ENCODE measurements at regions not wholly inside any gene's neighbourhood (a gene's known extent, or its start where the extent isn't known, plus 50 kb on each side); places are given as distances from the start of the nearest gene placed in this dataset.

DNA sequence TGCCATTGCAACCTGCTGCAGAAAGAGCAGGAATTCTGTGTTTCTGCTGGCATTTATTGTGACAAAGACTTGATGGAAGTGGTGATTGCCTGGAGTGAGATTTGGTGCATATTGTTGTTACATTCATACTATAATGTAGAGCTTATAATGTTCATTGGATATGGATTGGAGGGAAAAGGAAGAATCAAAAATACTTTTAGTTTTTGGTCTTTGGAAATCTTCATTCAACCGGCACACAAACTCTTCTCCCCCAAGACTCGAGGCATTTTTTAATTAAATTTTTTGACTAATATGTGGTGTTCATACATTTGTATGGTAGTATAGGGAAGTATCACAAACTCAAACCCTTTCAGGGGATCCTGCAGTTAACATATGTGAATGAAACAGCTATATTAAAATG, 380.8 kb downstream of the DOK5 start:
- H3K4me3 ChIP-seq (replicated peaks; ENCODE audit: low read depth, low read length), result no peak overlapping the region
- DNase-seq (ENCODE audit: low read depth), result no peak
- TF ChIP-seq, protein P1, sequence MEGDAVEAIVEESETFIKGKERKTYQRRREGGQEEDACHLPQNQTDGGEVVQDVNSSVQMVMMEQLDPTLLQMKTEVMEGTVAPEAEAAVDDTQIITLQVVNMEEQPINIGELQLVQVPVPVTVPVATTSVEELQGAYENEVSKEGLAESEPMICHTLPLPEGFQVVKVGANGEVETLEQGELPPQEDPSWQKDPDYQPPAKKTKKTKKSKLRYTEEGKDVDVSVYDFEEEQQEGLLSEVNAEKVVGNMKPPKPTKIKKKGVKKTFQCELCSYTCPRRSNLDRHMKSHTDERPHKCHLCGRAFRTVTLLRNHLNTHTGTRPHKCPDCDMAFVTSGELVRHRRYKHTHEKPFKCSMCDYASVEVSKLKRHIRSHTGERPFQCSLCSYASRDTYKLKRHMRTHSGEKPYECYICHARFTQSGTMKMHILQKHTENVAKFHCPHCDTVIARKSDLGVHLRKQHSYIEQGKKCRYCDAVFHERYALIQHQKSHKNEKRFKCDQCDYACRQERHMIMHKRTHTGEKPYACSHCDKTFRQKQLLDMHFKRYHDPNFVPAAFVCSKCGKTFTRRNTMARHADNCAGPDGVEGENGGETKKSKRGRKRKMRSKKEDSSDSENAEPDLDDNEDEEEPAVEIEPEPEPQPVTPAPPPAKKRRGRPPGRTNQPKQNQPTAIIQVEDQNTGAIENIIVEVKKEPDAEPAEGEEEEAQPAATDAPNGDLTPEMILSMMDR (IDR thresholded peaks at IDR 0.05; ENCODE audit: low read length, missing control alignments), result no peak

DNA sequence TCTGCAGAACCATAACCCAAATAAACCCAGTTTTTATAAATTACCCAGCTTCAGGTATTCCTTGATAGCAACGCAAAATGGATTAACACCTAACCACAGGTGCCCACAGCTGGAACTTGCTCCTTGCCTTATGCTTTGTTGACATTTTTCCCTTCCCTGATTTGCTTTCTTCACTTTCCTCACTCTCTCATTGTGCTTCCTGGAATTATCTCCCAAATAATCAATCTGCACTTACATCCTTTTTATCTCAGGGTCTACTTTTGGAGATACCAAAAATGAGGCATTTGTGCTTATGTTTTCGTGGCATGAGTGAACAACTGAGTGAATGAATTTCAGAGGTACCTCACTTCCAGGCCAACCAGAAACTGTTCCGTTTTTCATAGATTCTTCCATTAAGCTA, 374.3 kb downstream of the DOK5 start:
- TF ChIP-seq, protein P1 (IDR thresholded peaks at IDR 0.05; ENCODE audit: low read length, missing control alignments), result no peak
- H3K4me3 ChIP-seq (replicated peaks; ENCODE audit: low read depth, low read length), result no peak overlapping the region
- no peak for DNase-seq (ENCODE audit: low read depth)

DNA sequence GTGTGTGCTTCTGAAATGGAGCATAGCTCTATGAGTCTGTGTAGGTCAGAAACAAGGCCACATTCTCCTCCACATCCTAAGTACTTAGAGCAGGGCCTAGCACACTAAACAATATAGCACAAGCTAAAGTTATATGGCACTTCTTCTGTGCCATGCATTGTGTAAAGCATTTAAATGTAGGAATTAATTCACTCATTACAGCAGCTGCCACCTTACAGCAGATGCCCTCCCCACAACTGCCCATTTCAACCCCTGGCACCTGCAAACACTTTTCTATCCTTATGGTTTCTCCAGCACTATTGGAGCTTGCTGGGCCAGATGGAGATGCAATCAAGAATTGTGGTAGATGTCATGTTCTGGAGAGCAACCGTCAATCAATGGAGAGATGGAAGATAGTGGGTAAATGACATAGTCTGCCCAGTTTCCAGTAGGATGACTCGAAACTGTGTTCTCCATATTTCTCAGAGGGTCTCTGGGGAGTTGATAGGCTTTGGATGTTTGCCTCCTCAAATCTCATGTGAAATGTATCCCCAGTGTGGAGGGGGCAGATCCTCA, 373.7 kb downstream of the DOK5 start:
- no peak for DNase-seq (ENCODE audit: low read depth)
- H3K4me3 ChIP-seq (replicated peaks; ENCODE audit: low read depth, low read length), result no peak overlapping the region
- TF ChIP-seq, protein P1 (IDR thresholded peaks at IDR 0.05; ENCODE audit: low read length, missing control alignments), result no peak

DNA sequence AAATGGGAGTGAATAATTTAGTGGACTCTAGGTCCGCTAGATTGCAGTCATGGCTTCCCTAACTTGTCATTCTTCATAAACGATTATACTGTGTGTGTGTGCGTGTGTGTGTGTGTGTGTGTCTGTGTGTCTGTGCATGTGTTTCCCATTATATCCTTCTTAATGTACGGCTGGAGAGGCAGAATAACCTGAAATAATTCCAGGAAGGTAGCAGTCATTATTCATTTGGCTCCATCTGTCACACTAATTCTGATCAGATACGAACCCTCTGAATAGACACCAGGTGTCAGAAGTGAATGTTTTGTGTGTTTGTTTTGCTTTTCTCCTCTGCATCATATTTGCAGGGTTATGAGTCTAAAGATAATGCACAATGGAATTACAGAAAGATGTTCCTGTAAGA, 372.9 kb downstream of the DOK5 start:
- TF ChIP-seq, protein P1 (IDR thresholded peaks at IDR 0.05; ENCODE audit: low read length, missing control alignments), result no peak
- no peak for DNase-seq (ENCODE audit: low read depth)
- no peak overlapping the region for H3K4me3 ChIP-seq (replicated peaks; ENCODE audit: low read depth, low read length)

DNA sequence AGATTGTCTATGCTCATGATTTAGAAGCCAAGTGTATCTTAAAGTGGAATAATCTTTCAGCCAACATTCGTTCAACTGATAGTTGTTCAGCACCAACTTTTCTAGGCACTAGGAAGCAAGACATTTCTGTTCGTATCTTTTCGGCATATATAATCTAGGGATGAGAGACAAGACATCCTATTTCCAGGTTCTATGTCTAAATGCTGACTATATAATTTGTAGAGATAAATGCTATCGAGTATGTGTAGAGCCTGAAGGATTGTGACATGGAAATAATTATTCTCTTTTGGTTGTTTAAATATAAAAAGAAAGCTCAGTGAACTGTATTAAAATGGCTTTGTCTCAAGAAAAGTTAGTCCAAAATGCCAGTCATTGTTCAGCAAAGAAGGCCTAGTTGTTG, 371.6 kb downstream of the DOK5 start:
- TF ChIP-seq, protein P1 (IDR thresholded peaks at IDR 0.05; ENCODE audit: low read length, missing control alignments), result no peak
- no peak for DNase-seq (ENCODE audit: low read depth)
- H3K4me3 ChIP-seq (replicated peaks; ENCODE audit: low read depth, low read length), result no peak overlapping the region

DNA sequence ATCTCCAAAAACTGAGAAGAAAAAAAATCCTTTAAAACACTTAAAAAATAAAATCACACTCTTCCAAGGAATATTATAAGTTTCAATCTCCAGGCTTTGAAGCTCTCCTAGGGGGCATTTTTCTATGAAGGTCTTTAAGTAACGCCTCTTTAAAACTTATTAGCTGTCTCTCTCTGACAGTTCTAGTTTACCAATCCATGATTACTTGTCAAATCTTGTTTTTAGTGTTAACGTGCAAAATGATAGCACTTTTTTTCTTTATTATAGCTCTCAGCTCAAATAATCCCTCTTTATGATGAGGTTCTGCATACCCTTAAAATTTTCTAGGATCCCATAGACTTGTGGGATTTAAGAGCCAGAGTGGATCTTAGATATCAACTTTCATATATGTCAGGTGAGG, 369.0 kb downstream of the DOK5 start:
- TF ChIP-seq, protein P1 (IDR thresholded peaks at IDR 0.05; ENCODE audit: low read length, missing control alignments), result no peak
- DNase-seq (ENCODE audit: low read depth), result no peak

DNA sequence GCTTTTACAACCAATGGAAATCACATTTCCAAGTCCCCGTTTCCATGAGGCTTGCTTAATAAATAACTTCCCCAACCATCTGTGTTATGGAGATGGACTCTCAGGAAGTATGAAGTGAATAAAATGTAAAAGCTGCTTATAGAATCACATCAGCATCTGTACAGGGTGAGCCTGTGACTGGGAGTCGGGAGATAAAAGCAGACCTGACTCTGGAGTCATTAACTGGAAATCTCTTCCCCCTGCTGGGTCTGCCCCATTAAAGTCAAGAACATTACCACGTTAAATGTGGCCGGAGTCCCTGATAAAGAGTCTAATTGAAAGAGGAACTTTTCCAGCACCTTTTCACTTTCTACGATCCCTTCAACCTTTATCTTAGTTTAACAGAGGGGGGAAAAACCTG, 368.5 kb downstream of the DOK5 start:
- DNase-seq (ENCODE audit: low read depth), result no peak
- TF ChIP-seq, protein P1 (IDR thresholded peaks at IDR 0.05; ENCODE audit: low read length, missing control alignments), result no peak
- H3K4me3 ChIP-seq (replicated peaks; ENCODE audit: low read depth, low read length), result no peak overlapping the region

More for the DNA sequence above, 369.0 kb downstream of the DOK5 start:
- no peak overlapping the region for H3K4me3 ChIP-seq (replicated peaks; ENCODE audit: low read depth, low read length)
